ENCODE measurements at regions not wholly inside any gene's neighbourhood (a gene's known extent, or its start where the extent isn't known, plus 50 kb on each side); places are given as distances from the start of the nearest gene placed in this dataset.

GRCh38 chr20:11677836-11678235 is 239.9 kb upstream of the BTBD3 start:
- TF ChIP-seq SPI1 (IDR thresholded peaks at IDR 0.05; ENCODE audit: low read depth, low read length) (no peak), POLR2A (IDR thresholded peaks at IDR 0.05; ENCODE audit: low read depth, low read length) (no peak), TAF1 (IDR thresholded peaks at IDR 0.05; ENCODE audit: low read depth, low read length) (no peak), PAX5 (IDR thresholded peaks at IDR 0.05; ENCODE audit: insufficient read depth, low read length, severe bottlenecking) (no peak), POLR2AphosphoS5 (IDR thresholded peaks at IDR 0.05; ENCODE audit: low read depth, low read length) (no peak), POU2F2 (IDR thresholded peaks at IDR 0.05; ENCODE audit: low read depth, low read length) (no peak)
- DNase-seq (ENCODE audit: insufficient read length, low spot score): no peak

GRCh38 chr20:11682285-11682684 is 235.4 kb upstream of the BTBD3 start:
- FAIRE-seq (no peak), DNase-seq (ENCODE audit: insufficient read length, low spot score) (no peak)
- TF ChIP-seq POLR2AphosphoS5 (IDR thresholded peaks at IDR 0.05; ENCODE audit: low read depth, low read length) (no peak), SPI1 (IDR thresholded peaks at IDR 0.05; ENCODE audit: low read depth, low read length) (no peak), PAX5 (IDR thresholded peaks at IDR 0.05; ENCODE audit: insufficient read depth, low read length, severe bottlenecking) (no peak)

More at GRCh38 chr20:11677836-11678235, 239.9 kb upstream of the BTBD3 start:
- no peak for FAIRE-seq

DNA sequence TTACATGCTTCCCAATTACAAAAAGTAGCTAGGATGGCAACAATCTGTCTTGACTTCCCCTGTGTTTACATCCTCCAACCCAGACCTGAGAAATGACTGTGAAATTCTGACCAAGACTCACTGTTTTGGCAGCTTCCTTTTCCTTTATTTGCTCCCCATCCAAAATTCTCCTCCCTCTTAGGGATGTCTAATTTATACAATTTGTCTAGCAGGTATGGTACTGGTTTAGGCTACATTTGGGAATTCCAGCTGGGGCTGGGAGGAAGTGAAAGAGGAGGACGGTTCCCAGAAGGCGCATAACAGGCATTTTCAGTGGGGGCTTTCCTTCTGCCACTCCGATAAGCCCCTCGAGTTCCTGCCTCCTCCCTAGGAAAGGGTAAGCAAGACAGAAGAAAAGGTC is 231.5 kb upstream of the BTBD3 start:
- TF ChIP-seq PAX5 (IDR thresholded peaks at IDR 0.05; ENCODE audit: insufficient read depth, low read length, severe bottlenecking) (no peak), POLR2AphosphoS5 (IDR thresholded peaks at IDR 0.05; ENCODE audit: low read depth, low read length) (no peak), POU2F2 (IDR thresholded peaks at IDR 0.05; ENCODE audit: low read depth, low read length) (no peak), SPI1 (IDR thresholded peaks at IDR 0.05; ENCODE audit: low read depth, low read length) (no peak), TAF1 (IDR thresholded peaks at IDR 0.05; ENCODE audit: low read depth, low read length) (no peak), POLR2A (IDR thresholded peaks at IDR 0.05; ENCODE audit: low read depth, low read length) (no peak)
- no peak for FAIRE-seq
- no peak for DNase-seq (ENCODE audit: insufficient read length, low spot score)

- FAIRE-seq (no peak), DNase-seq (ENCODE audit: insufficient read length, low spot score) (no peak)
- TF ChIP-seq SPI1 (IDR thresholded peaks at IDR 0.05; ENCODE audit: low read depth, low read length) (no peak), TAF1 (IDR thresholded peaks at IDR 0.05; ENCODE audit: low read depth, low read length) (no peak), PAX5 (IDR thresholded peaks at IDR 0.05; ENCODE audit: insufficient read depth, low read length, severe bottlenecking) (no peak), POU2F2 (IDR thresholded peaks at IDR 0.05; ENCODE audit: low read depth, low read length) (no peak), POLR2A (IDR thresholded peaks at IDR 0.05; ENCODE audit: low read depth, low read length) (no peak), POLR2AphosphoS5 (IDR thresholded peaks at IDR 0.05; ENCODE audit: low read depth, low read length) (no peak)
These were observed 230.7 kb upstream of the BTBD3 start for GRCh38 chr20:11686820-11687543.

- TF ChIP-seq SPI1 (IDR thresholded peaks at IDR 0.05; ENCODE audit: low read depth, low read length) (no peak), POLR2A (IDR thresholded peaks at IDR 0.05; ENCODE audit: low read depth, low read length) (no peak), PAX5 (IDR thresholded peaks at IDR 0.05; ENCODE audit: insufficient read depth, low read length, severe bottlenecking) (no peak), POU2F2 (IDR thresholded peaks at IDR 0.05; ENCODE audit: low read depth, low read length) (no peak), POLR2AphosphoS5 (IDR thresholded peaks at IDR 0.05; ENCODE audit: low read depth, low read length) (no peak), TAF1 (IDR thresholded peaks at IDR 0.05; ENCODE audit: low read depth, low read length) (no peak)
- FAIRE-seq (no peak), DNase-seq (ENCODE audit: insufficient read length, low spot score) (no peak)
These were observed 230.0 kb upstream of the BTBD3 start for GRCh38 chr20:11687546-11688292.

GRCh38 chr20:11689262-11689661 is 228.4 kb upstream of the BTBD3 start:
- TF ChIP-seq POLR2AphosphoS5 (IDR thresholded peaks at IDR 0.05; ENCODE audit: low read depth, low read length): no peak
- TF ChIP-seq POU2F2 (IDR thresholded peaks at IDR 0.05; ENCODE audit: low read depth, low read length): no peak
- no peak for TF ChIP-seq SPI1 (IDR thresholded peaks at IDR 0.05; ENCODE audit: low read depth, low read length)
- TF ChIP-seq TAF1 (IDR thresholded peaks at IDR 0.05; ENCODE audit: low read depth, low read length): no peak
- TF ChIP-seq POLR2A (IDR thresholded peaks at IDR 0.05; ENCODE audit: low read depth, low read length): no peak
- no peak for TF ChIP-seq PAX5 (IDR thresholded peaks at IDR 0.05; ENCODE audit: insufficient read depth, low read length, severe bottlenecking)
- DNase-seq (ENCODE audit: insufficient read length, low spot score) (no peak), FAIRE-seq (no peak)

- FAIRE-seq (no peak), DNase-seq (ENCODE audit: insufficient read length, low spot score) (no peak)
- TF ChIP-seq SPI1 (IDR thresholded peaks at IDR 0.05; ENCODE audit: low read depth, low read length) (no peak), POLR2AphosphoS5 (IDR thresholded peaks at IDR 0.05; ENCODE audit: low read depth, low read length) (no peak)
These were observed 225.9 kb upstream of the BTBD3 start for GRCh38 chr20:11691766-11692165.

- no peak for DNase-seq (ENCODE audit: insufficient read length, low spot score)
These were observed 225.1 kb upstream of the BTBD3 start for GRCh38 chr20:11692567-11692966.

DNA sequence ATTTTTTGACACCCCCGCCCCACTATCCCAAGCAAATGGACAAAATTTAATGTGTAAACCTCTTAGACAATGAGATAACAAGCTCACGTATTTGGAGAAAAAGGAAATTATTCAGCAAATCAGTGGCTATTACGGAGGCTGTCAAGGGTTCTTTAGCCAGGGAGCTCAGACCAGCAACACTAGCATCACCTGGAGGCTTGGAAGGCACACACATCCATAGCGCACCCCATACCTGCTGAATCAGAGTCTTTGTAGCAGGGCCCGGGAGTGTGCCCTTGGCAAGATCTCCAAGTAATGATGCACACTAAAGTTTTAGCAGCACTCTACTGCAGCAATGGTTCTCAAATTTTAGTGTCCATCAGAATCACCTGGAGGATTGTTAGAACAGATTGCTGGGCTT is 223.2 kb upstream of the BTBD3 start:
- DNase-seq (ENCODE audit: insufficient read length, low spot score) (no peak), FAIRE-seq (no peak)
- no peak for TF ChIP-seq POLR2A (IDR thresholded peaks at IDR 0.05; ENCODE audit: low read depth, low read length)
- TF ChIP-seq PAX5 (IDR thresholded peaks at IDR 0.05; ENCODE audit: insufficient read depth, low read length, severe bottlenecking): no peak

More at GRCh38 chr20:11692567-11692966, 225.1 kb upstream of the BTBD3 start:
- TF ChIP-seq PAX5 (IDR thresholded peaks at IDR 0.05; ENCODE audit: insufficient read depth, low read length, severe bottlenecking) (no peak), POLR2A (IDR thresholded peaks at IDR 0.05; ENCODE audit: low read depth, low read length) (no peak), POLR2AphosphoS5 (IDR thresholded peaks at IDR 0.05; ENCODE audit: low read depth, low read length) (no peak), POU2F2 (IDR thresholded peaks at IDR 0.05; ENCODE audit: low read depth, low read length) (no peak), SPI1 (IDR thresholded peaks at IDR 0.05; ENCODE audit: low read depth, low read length) (no peak), TAF1 (IDR thresholded peaks at IDR 0.05; ENCODE audit: low read depth, low read length) (no peak)
- no peak for FAIRE-seq

- DNase-seq (ENCODE audit: insufficient read length, low spot score) (no peak), FAIRE-seq (no peak)
- TF ChIP-seq POLR2A (IDR thresholded peaks at IDR 0.05; ENCODE audit: low read depth, low read length) (no peak), SPI1 (IDR thresholded peaks at IDR 0.05; ENCODE audit: low read depth, low read length) (no peak), POLR2AphosphoS5 (IDR thresholded peaks at IDR 0.05; ENCODE audit: low read depth, low read length) (no peak), PAX5 (IDR thresholded peaks at IDR 0.05; ENCODE audit: insufficient read depth, low read length, severe bottlenecking) (no peak), POU2F2 (IDR thresholded peaks at IDR 0.05; ENCODE audit: low read depth, low read length) (no peak), TAF1 (IDR thresholded peaks at IDR 0.05; ENCODE audit: low read depth, low read length) (no peak)
These were observed 220.6 kb upstream of the BTBD3 start for GRCh38 chr20:11697055-11697454.
